ENCODE measurements at regions not wholly inside any gene's neighbourhood (a gene's known extent, or its start where the extent isn't known, plus 50 kb on each side); places are given as distances from the start of the nearest gene placed in this dataset.

- Histone ChIP-seq H3K4me3 (ENCODE audit: low read length in 2 of 2) (no peak overlapping the region), H3K9ac (ENCODE audit: low read depth in 1 of 2, low read length in 2 of 2) (no peak overlapping the region), H3K9me3 (ENCODE audit: control insufficient read depth in 2 of 2, low read length in 2 of 2) (no peaks in the 10 kb centered on the region), H3K27ac (ENCODE audit: low read depth in 2 of 2, low read length in 2 of 2) (no peak overlapping the region), H3K4me1 (ENCODE audit: control insufficient read depth in 2 of 2, insufficient read depth in 2 of 2, low read length in 2 of 2) (no peaks in the 10 kb centered on the region), H3K36me3 (ENCODE audit: control insufficient read depth in 2 of 2, insufficient read depth in 2 of 2, low read length in 2 of 2) (no peaks in the 10 kb centered on the region), H3K27me3 (ENCODE audit: control insufficient read depth in 2 of 2, insufficient read depth in 2 of 2, low read length in 2 of 2) (no peaks in the 10 kb centered on the region)
Observed at GRCh38 chr2:22011048-22011447, 887.3 kb downstream of the TDRD15 start.

DNA sequence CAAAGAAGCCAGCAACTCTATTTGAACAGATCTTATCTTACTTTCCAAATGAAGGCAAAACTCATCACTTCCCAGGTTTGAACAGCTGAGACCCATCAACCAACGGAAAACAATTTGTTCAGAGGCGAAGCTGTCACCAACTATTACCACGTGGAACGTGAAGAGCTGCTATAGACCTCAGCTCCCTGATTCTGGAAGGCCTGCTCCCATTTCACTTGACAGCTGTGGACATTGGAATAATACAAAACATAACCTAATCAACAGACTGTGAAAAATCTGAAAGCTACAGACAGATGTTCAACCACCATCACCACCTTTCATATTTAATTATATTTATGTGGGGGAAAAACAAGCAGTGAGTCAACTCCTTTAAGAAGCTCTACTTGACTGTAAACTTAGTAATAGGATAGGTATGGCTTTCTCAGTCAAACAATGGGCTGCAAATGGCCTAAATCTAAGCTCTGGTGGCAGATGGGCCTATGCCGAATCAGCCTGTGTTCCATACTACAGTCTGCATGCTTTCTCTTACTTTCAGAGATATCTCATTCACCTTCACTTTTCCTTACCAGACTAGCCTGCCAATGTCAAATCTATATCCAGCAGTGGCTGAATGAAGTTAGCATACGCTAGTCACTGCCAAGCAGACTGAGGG, 896.4 kb downstream of the TDRD15 start:
- H3K9me3 ChIP-seq (ENCODE audit: control insufficient read depth in 2 of 2, low read length in 2 of 2), result no peaks in the 10 kb centered on the region
- no peaks in the 10 kb centered on the region for H3K36me3 ChIP-seq (ENCODE audit: control insufficient read depth in 2 of 2, insufficient read depth in 2 of 2, low read length in 2 of 2)
- no peaks in the 10 kb centered on the region for H3K27me3 ChIP-seq (ENCODE audit: control insufficient read depth in 2 of 2, insufficient read depth in 2 of 2, low read length in 2 of 2)
- H3K4me1 ChIP-seq (ENCODE audit: control insufficient read depth in 2 of 2, insufficient read depth in 2 of 2, low read length in 2 of 2), result no peaks in the 10 kb centered on the region
- H3K4me3 ChIP-seq (ENCODE audit: low read length in 2 of 2), result no peak overlapping the region
- H3K27ac ChIP-seq (ENCODE audit: low read depth in 2 of 2, low read length in 2 of 2), result no peak overlapping the region
- no peak overlapping the region for H3K9ac ChIP-seq (ENCODE audit: low read depth in 1 of 2, low read length in 2 of 2)

DNA sequence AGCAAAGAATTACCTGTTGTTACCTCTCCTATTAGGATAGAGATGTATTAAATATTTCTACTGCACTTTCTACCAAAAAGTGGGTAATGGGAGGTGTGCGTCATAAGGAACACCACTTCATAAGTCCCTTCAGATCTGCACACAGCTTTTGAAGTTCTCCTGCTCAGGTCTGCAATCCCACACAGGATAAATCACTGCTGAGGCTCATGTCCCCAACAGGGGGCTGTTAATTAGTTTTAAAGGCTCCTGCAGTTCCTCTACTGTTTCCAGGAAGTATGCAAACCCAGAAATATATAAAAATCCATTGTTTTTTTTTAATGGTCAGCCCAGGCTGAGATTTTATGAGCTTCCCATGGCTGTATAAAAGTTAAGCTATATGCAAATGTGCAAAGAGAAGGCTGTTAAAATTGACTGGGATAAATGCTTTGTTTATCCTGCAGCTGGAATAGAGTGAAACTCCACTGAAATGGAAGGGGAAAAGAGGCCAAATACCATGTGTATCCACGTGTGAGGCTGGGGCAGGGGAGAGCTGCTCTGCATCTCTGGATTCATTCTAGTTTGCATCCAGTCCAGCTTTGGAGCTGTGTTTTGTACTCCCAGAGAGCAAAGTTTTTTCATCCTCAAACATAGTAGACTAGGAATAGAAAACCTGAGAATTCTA, 903.7 kb downstream of the TDRD15 start:
- no peak overlapping the region for H3K4me3 ChIP-seq (ENCODE audit: low read length in 2 of 2)

DNA sequence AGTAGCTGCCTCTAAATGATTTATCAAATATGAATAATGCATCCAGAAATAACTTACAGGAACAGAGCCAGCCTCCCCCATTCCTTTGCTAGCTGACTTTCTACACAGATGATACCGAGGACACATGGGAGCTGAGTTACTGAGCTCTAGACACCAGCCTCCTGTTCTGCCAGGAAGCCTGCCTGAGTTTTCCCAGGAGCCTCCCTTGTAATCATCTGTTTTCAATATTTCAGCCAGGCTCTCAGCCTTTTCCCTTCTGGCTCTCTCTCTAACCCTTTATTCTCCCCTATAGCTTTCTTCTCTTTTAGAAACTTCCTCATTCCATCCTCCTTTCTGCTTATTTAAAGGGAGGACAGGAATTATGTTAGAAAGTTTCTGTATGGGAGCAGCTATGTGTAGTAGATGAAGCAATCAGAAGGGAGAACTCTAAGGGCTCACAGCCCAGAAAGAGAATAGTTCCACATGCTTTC, 911.6 kb downstream of the TDRD15 start:
- no peaks in the 10 kb centered on the region for H3K36me3 ChIP-seq (ENCODE audit: control insufficient read depth in 2 of 2, insufficient read depth in 2 of 2, low read length in 2 of 2)
- no peaks in the 10 kb centered on the region for H3K9me3 ChIP-seq (ENCODE audit: control insufficient read depth in 2 of 2, low read length in 2 of 2)
- no peaks in the 10 kb centered on the region for H3K4me1 ChIP-seq (ENCODE audit: control insufficient read depth in 2 of 2, insufficient read depth in 2 of 2, low read length in 2 of 2)
- no peaks in the 10 kb centered on the region for H3K27me3 ChIP-seq (ENCODE audit: control insufficient read depth in 2 of 2, insufficient read depth in 2 of 2, low read length in 2 of 2)
- H3K9ac ChIP-seq (ENCODE audit: low read depth in 1 of 2, low read length in 2 of 2), result no peak overlapping the region
- H3K27ac ChIP-seq (ENCODE audit: low read depth in 2 of 2, low read length in 2 of 2), result no peak overlapping the region
- H3K4me3 ChIP-seq (ENCODE audit: low read length in 2 of 2), result no peak overlapping the region

More for the DNA sequence above, 903.7 kb downstream of the TDRD15 start:
- Histone ChIP-seq H3K27me3 (ENCODE audit: control insufficient read depth in 2 of 2, insufficient read depth in 2 of 2, low read length in 2 of 2) (no peaks in the 10 kb centered on the region), H3K4me1 (ENCODE audit: control insufficient read depth in 2 of 2, insufficient read depth in 2 of 2, low read length in 2 of 2) (no peaks in the 10 kb centered on the region), H3K9me3 (ENCODE audit: control insufficient read depth in 2 of 2, low read length in 2 of 2) (no peaks in the 10 kb centered on the region), H3K9ac (ENCODE audit: low read depth in 1 of 2, low read length in 2 of 2) (no peak overlapping the region), H3K36me3 (ENCODE audit: control insufficient read depth in 2 of 2, insufficient read depth in 2 of 2, low read length in 2 of 2) (no peaks in the 10 kb centered on the region), H3K27ac (ENCODE audit: low read depth in 2 of 2, low read length in 2 of 2) (no peak overlapping the region)

GRCh38 chr2:22037274-22037673, 913.5 kb downstream of the TDRD15 start:
- no peaks in the 10 kb centered on the region for H3K9me3 ChIP-seq (ENCODE audit: control insufficient read depth in 2 of 2, low read length in 2 of 2)
- H3K9ac ChIP-seq (ENCODE audit: low read depth in 1 of 2, low read length in 2 of 2), result no peak overlapping the region
- no peaks in the 10 kb centered on the region for H3K36me3 ChIP-seq (ENCODE audit: control insufficient read depth in 2 of 2, insufficient read depth in 2 of 2, low read length in 2 of 2)
- H3K4me3 ChIP-seq (ENCODE audit: low read length in 2 of 2), result no peak overlapping the region
- H3K4me1 ChIP-seq (ENCODE audit: control insufficient read depth in 2 of 2, insufficient read depth in 2 of 2, low read length in 2 of 2), result no peaks in the 10 kb centered on the region
- H3K27me3 ChIP-seq (ENCODE audit: control insufficient read depth in 2 of 2, insufficient read depth in 2 of 2, low read length in 2 of 2), result no peaks in the 10 kb centered on the region
- H3K27ac ChIP-seq (ENCODE audit: low read depth in 2 of 2, low read length in 2 of 2), result no peak overlapping the region

DNA sequence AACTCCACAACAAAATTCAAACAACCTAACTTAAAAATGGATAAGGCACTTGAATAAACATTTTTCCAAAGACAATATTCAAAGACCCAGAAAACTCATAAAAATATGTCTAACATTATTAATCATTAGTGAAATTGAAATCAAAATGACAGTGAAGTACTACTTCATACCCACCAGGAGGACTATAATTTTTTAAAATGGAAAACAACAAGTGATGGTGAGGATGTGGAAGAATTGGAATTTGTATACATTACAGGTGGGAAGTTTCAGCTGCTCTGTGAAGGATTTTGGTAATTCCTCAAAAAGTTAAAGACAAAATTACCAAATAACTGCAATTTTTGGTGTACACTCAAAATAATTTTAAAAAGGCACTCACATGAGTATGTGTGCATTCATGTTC, 920.0 kb downstream of the TDRD15 start:
- H3K27ac ChIP-seq (ENCODE audit: low read depth in 2 of 2, low read length in 2 of 2), result no peak overlapping the region
- H3K4me1 ChIP-seq (ENCODE audit: control insufficient read depth in 2 of 2, insufficient read depth in 2 of 2, low read length in 2 of 2), result no peaks in the 10 kb centered on the region
- H3K36me3 ChIP-seq (ENCODE audit: control insufficient read depth in 2 of 2, insufficient read depth in 2 of 2, low read length in 2 of 2), result no peaks in the 10 kb centered on the region
- H3K27me3 ChIP-seq (ENCODE audit: control insufficient read depth in 2 of 2, insufficient read depth in 2 of 2, low read length in 2 of 2), result no peaks in the 10 kb centered on the region
- H3K4me3 ChIP-seq (ENCODE audit: low read length in 2 of 2), result no peak overlapping the region
- no peak overlapping the region for H3K9ac ChIP-seq (ENCODE audit: low read depth in 1 of 2, low read length in 2 of 2)
- H3K9me3 ChIP-seq (ENCODE audit: control insufficient read depth in 2 of 2, low read length in 2 of 2), result no peaks in the 10 kb centered on the region

DNA sequence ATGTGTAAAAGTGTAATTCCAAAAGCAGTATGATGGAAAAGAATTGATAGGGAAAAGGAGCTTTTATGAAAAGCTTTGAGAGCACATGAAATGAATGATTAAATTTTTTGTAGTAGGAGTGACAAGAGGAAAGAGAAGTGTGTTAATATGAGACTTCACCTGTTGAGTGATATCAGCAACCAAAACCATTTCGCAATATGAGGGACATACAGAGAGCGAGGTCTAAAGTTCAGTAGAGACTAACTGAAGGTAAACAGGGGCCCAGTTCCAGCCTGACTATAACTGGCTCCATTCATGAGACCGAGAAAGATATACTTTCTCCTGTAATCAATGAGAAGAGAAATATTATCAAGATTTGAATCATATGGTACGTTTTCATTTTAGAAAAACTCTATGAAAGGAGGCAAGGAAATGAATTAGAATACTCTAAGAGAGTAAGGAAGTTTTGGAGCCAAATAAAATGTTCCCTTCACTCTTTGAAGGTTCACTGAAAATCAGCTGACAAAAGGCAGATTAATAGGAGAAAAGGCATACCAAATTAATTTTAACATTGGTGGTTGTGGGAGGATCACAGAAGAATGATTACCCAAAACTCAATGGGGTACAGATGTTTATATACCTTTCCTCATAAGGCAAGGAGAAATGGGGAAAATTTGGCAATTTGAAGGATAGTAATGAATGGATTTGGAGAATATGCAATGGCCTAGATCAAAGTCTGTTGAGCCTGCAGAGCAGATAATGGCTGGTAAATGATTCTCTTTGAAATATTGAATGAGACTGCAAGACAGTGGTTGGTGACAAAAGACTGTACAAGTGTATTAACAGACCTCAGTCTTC, 932.2 kb downstream of the TDRD15 start:
- Histone ChIP-seq H3K4me1 (ENCODE audit: control insufficient read depth in 2 of 2, insufficient read depth in 2 of 2, low read length in 2 of 2) (no peaks in the 10 kb centered on the region), H3K27ac (ENCODE audit: low read depth in 2 of 2, low read length in 2 of 2) (no peak overlapping the region), H3K9me3 (ENCODE audit: control insufficient read depth in 2 of 2, low read length in 2 of 2) (no peaks in the 10 kb centered on the region)

GRCh38 chr2:22056621-22057132, 932.9 kb downstream of the TDRD15 start:
- no peaks in the 10 kb centered on the region for H3K9me3 ChIP-seq (ENCODE audit: control insufficient read depth in 2 of 2, low read length in 2 of 2)
- H3K27ac ChIP-seq (ENCODE audit: low read depth in 2 of 2, low read length in 2 of 2), result no peak overlapping the region

More for the DNA sequence above, 932.2 kb downstream of the TDRD15 start:
- Histone ChIP-seq H3K36me3 (ENCODE audit: control insufficient read depth in 2 of 2, insufficient read depth in 2 of 2, low read length in 2 of 2) (no peaks in the 10 kb centered on the region), H3K9ac (ENCODE audit: low read depth in 1 of 2, low read length in 2 of 2) (no peak overlapping the region), H3K27me3 (ENCODE audit: control insufficient read depth in 2 of 2, insufficient read depth in 2 of 2, low read length in 2 of 2) (no peaks in the 10 kb centered on the region), H3K4me3 (ENCODE audit: low read length in 2 of 2) (no peak overlapping the region)

GRCh38 chr2:22062679-22063078, 938.9 kb downstream of the TDRD15 start:
- Histone ChIP-seq H3K36me3 (ENCODE audit: control insufficient read depth in 2 of 2, insufficient read depth in 2 of 2, low read length in 2 of 2) (no peaks in the 10 kb centered on the region), H3K4me3 (ENCODE audit: low read length in 2 of 2) (no peak overlapping the region)

More at GRCh38 chr2:22056621-22057132, 932.9 kb downstream of the TDRD15 start:
- no peaks in the 10 kb centered on the region for H3K4me1 ChIP-seq (ENCODE audit: control insufficient read depth in 2 of 2, insufficient read depth in 2 of 2, low read length in 2 of 2)
- H3K36me3 ChIP-seq (ENCODE audit: control insufficient read depth in 2 of 2, insufficient read depth in 2 of 2, low read length in 2 of 2), result no peaks in the 10 kb centered on the region
- no peak overlapping the region for H3K4me3 ChIP-seq (ENCODE audit: low read length in 2 of 2)
- no peaks in the 10 kb centered on the region for H3K27me3 ChIP-seq (ENCODE audit: control insufficient read depth in 2 of 2, insufficient read depth in 2 of 2, low read length in 2 of 2)
- H3K9ac ChIP-seq (ENCODE audit: low read depth in 1 of 2, low read length in 2 of 2), result no peak overlapping the region

DNA sequence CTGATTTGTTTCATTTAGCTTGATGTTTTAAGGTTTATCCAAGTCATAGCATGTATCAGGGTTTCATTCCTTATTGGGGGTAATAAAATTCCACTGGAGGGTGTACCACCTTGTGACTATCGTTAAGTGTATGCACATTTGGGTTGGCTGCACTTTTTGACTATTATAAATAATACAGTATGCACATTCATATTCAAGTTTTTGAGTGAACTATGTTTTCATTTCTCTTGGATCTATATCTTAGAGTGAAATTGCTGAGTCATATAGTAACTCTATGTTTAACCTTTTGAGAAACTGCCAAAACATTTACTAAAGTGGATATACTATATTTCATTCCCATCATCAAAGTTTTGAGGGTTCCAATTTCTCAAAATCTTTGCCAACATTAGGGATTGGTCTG, 952.7 kb downstream of the TDRD15 start:
- H3K27me3 ChIP-seq (ENCODE audit: control insufficient read depth in 2 of 2, insufficient read depth in 2 of 2, low read length in 2 of 2), result no peaks in the 10 kb centered on the region
- no peak overlapping the region for H3K27ac ChIP-seq (ENCODE audit: low read depth in 2 of 2, low read length in 2 of 2)
- no peaks in the 10 kb centered on the region for H3K36me3 ChIP-seq (ENCODE audit: control insufficient read depth in 2 of 2, insufficient read depth in 2 of 2, low read length in 2 of 2)
- no peaks in the 10 kb centered on the region for H3K9me3 ChIP-seq (ENCODE audit: control insufficient read depth in 2 of 2, low read length in 2 of 2)
- H3K9ac ChIP-seq (ENCODE audit: low read depth in 1 of 2, low read length in 2 of 2), result no peak overlapping the region
- no peaks in the 10 kb centered on the region for H3K4me1 ChIP-seq (ENCODE audit: control insufficient read depth in 2 of 2, insufficient read depth in 2 of 2, low read length in 2 of 2)
- no peak overlapping the region for H3K4me3 ChIP-seq (ENCODE audit: low read length in 2 of 2)

More at GRCh38 chr2:22062679-22063078, 938.9 kb downstream of the TDRD15 start:
- no peak overlapping the region for H3K27ac ChIP-seq (ENCODE audit: low read depth in 2 of 2, low read length in 2 of 2)
- H3K4me1 ChIP-seq (ENCODE audit: control insufficient read depth in 2 of 2, insufficient read depth in 2 of 2, low read length in 2 of 2), result no peaks in the 10 kb centered on the region
- no peak overlapping the region for H3K9ac ChIP-seq (ENCODE audit: low read depth in 1 of 2, low read length in 2 of 2)
- H3K27me3 ChIP-seq (ENCODE audit: control insufficient read depth in 2 of 2, insufficient read depth in 2 of 2, low read length in 2 of 2), result no peaks in the 10 kb centered on the region
- no peaks in the 10 kb centered on the region for H3K9me3 ChIP-seq (ENCODE audit: control insufficient read depth in 2 of 2, low read length in 2 of 2)

All from mucosa of rectum (tissue), 2 donors.